ENCODE measurements at regions not wholly inside any gene's neighbourhood (a gene's known extent, or its start where the extent isn't known, plus 50 kb on each side); places are given as distances from the start of the nearest gene placed in this dataset.

DNA sequence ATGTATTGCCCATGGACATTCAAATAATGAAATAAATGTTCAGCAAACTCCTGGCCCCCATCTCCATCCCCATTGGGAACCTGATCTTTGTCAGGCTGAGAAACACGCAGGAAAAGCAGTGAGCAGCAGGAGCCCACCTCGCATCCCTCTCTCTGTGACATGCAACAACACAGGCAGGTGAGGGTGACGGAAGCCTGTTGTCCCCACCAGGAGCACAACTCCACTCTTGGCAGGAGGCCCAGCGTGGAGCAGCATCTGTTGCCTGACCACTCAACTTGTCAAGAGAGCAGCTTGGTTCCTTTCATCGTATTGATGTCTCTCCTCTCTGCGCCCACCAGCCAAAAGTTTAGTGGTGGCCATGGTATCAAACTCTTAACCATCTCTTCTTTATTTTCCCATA lies 586.9 kb upstream of the ARID1B start:
- no peaks in the 10 kb centered on the region for H3K9me3 ChIP-seq
- H3K4me3 ChIP-seq: no peak overlapping the region
- no peak for TF ChIP-seq POLR2AphosphoS5 (IDR thresholded peaks at IDR 0.05)
- no peak for TF ChIP-seq POLR2A (IDR thresholded peaks at IDR 0.05)
- no peak for TF ChIP-seq EP300 (IDR thresholded peaks at IDR 0.05)
- TF ChIP-seq, protein P1, sequence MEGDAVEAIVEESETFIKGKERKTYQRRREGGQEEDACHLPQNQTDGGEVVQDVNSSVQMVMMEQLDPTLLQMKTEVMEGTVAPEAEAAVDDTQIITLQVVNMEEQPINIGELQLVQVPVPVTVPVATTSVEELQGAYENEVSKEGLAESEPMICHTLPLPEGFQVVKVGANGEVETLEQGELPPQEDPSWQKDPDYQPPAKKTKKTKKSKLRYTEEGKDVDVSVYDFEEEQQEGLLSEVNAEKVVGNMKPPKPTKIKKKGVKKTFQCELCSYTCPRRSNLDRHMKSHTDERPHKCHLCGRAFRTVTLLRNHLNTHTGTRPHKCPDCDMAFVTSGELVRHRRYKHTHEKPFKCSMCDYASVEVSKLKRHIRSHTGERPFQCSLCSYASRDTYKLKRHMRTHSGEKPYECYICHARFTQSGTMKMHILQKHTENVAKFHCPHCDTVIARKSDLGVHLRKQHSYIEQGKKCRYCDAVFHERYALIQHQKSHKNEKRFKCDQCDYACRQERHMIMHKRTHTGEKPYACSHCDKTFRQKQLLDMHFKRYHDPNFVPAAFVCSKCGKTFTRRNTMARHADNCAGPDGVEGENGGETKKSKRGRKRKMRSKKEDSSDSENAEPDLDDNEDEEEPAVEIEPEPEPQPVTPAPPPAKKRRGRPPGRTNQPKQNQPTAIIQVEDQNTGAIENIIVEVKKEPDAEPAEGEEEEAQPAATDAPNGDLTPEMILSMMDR (IDR thresholded peaks at IDR 0.05): no peak
- intact Hi-C loops (cut with DNase I; ENCODE audit: low total_unique reads): no loop called here
- H3K36me3 ChIP-seq: no peaks in the 10 kb centered on the region
- H3K4me1 ChIP-seq: no peaks in the 10 kb centered on the region
- whole genome bisulfite sequencing, 5 donors: 84 to 93% (median 88%) methylated on average over 6 of the region's 6 CpGs
- H3K27ac ChIP-seq: no peak overlapping the region
- H3K27me3 ChIP-seq: no peaks in the 10 kb centered on the region
- peak in 1 of 2 donors; percentile 26 for DNase-seq

DNA sequence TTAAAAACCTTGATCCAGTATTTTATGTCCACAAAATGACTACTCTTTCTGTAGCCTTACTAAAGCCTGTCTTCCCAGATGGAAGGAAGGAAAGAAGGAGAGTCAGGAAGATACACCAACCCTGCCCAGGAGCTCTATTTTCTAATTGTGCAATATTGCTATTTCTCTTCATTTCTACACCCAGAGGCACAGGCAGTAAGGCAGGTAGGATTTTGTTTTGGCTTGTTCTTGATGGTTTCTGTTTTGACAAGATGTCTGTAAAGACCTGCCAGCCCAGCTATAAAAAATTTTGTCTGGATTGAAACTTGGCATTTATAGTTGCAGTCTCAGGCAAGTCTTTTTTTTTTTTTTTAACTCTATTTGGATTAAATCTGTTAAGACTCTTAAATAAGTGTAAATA lies 587.5 kb upstream of the ARID1B start:
- H3K4me3 ChIP-seq: no peak overlapping the region
- no peak overlapping the region for H3K27ac ChIP-seq
- TF ChIP-seq, protein P1 (IDR thresholded peaks at IDR 0.05): no peak
- TF ChIP-seq EP300 (IDR thresholded peaks at IDR 0.05) (no peak), POLR2AphosphoS5 (IDR thresholded peaks at IDR 0.05) (no peak)
- intact Hi-C loops (cut with DNase I; ENCODE audit: low total_unique reads): no loop called here
- no peaks in the 10 kb centered on the region for H3K36me3 ChIP-seq
- H3K4me1 ChIP-seq: no peaks in the 10 kb centered on the region
- DNase-seq: no peak
- H3K9me3 ChIP-seq: no peaks in the 10 kb centered on the region
- no peaks in the 10 kb centered on the region for H3K27me3 ChIP-seq

DNA sequence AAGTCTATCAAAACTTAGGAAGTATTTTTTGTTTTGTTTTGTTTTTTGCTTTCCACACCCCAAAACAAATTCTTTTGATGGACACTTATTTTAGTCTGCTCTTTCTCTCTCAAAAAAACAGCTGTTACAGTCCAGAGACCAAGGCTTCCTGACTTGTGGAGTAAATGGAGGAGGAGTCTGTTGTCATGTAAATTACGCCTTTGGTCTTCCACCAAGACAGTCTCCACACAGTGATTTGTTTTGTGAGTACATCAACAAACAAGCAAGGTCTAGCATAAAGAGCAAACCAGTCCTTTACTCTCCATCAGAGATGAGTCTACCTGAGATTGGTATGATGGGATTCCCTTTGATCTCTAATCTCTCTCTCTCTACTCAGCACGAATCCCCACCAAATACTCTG lies 588.0 kb upstream of the ARID1B start:
- no peak for DNase-seq
- no peaks in the 10 kb centered on the region for H3K4me1 ChIP-seq
- H3K27ac ChIP-seq: no peak overlapping the region
- H3K4me3 ChIP-seq: no peak overlapping the region
- no peaks in the 10 kb centered on the region for H3K36me3 ChIP-seq
- no peaks in the 10 kb centered on the region for H3K9me3 ChIP-seq
- TF ChIP-seq, protein P1 (IDR thresholded peaks at IDR 0.05): no peak
- no peak for TF ChIP-seq POLR2AphosphoS5 (IDR thresholded peaks at IDR 0.05)
- TF ChIP-seq POLR2A (IDR thresholded peaks at IDR 0.05): no peak
- TF ChIP-seq EP300 (IDR thresholded peaks at IDR 0.05): no peak
- 60 to 88% (median 73%) methylated on average over 2 of the region's 2 CpGs for WGBS, 5 donors
- intact Hi-C loops (cut with DNase I; ENCODE audit: low total_unique reads): no loop called here
- H3K27me3 ChIP-seq: no peaks in the 10 kb centered on the region

DNA sequence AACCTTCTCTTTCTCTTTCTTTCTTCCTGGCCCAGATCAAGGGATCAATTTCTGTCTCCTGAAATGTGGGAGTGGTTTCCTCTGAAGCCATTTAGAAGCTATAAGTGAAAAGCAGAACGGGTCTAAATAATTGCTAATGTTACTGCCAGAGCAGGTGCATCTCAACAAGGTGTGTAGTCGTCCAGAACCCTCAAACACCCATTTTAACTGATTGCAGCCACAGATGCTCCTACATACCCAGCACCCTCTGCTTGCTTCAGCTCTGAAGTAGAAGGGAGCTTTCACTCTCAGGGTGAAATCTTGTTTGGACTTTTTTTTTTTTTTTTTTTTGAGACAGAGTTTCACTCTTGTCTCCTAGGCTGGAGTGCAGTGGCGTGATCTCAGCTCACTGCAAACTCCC lies 592.1 kb upstream of the ARID1B start:
- WGBS, 5 donors: 63 to 77% (median 72%) methylated on average over 3 of the region's 3 CpGs
- Histone ChIP-seq H3K4me3 (no peak overlapping the region), H3K27ac (no peak overlapping the region), H3K4me1 (peaks cover 0 to 4% (median 0%) of the 10 kb centered on the region in 4 donors), H3K27me3 (no peaks in the 10 kb centered on the region), H3K36me3 (no peaks in the 10 kb centered on the region), H3K9me3 (no peaks in the 10 kb centered on the region)
- DNase-seq: no peak
- intact Hi-C loops (cut with DNase I; ENCODE audit: low total_unique reads): no loop called here
- no peak for TF ChIP-seq EP300 (IDR thresholded peaks at IDR 0.05)
- TF ChIP-seq, protein P1 (IDR thresholded peaks at IDR 0.05): no peak

DNA sequence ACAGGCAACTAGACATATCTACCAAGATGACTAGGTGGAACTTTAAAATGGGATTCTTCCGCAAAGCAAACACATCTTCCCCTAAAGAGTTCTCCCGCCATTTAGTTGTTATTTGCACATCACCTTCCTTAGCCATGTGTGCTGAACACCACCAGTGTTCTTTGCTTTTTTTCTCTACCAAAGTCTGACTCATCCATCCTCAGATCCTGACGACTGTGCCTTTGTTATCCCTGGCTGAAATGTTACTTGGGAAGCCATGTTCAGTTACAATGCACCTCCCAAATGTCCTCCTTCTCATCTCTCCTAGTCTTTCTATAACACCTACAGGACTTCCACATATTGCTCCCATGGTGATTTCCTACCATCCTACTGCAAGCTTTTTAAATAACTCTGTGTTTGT lies 593.5 kb upstream of the ARID1B start:
- Histone ChIP-seq H3K4me1 (peaks cover 0 to 4% (median 0%) of the 10 kb centered on the region in 4 donors), H3K27me3 (no peaks in the 10 kb centered on the region), H3K4me3 (no peak overlapping the region), H3K9me3 (no peaks in the 10 kb centered on the region), H3K36me3 (no peaks in the 10 kb centered on the region), H3K27ac (no peak overlapping the region)
- no peak for TF ChIP-seq POLR2AphosphoS5 (IDR thresholded peaks at IDR 0.05)
- TF ChIP-seq EP300 (IDR thresholded peaks at IDR 0.05): no peak
- TF ChIP-seq POLR2A (IDR thresholded peaks at IDR 0.05): no peak
- TF ChIP-seq, protein P1 (IDR thresholded peaks at IDR 0.05): no peak
- no peak for DNase-seq
- intact Hi-C loops (cut with DNase I; ENCODE audit: low total_unique reads): no loop called here
- 54 to 70% (median 64%) methylated on average over 3 of the region's 3 CpGs for WGBS, 5 donors

All from stomach (tissue), 8 donors.